ENCODE measurements at regions not wholly inside any gene's neighbourhood (a gene's known extent, or its start where the extent isn't known, plus 50 kb on each side); places are given as distances from the start of the nearest gene placed in this dataset.

GRCh38 chr6:165716886-165717285 lies 53.8 kb upstream of the PDE10A start:
- H3K36me3 ChIP-seq, result no peaks in the 10 kb centered on the region
- intact Hi-C loops (cut with DNase I), result no loop called here
- WGBS, result 74% methylated on average over 4 of the region's 4 CpGs

GRCh38 chr6:165715428-165715827 lies 52.4 kb upstream of the PDE10A start:
- Histone ChIP-seq H3K4me1 (replicated peaks) (no peaks in the 10 kb centered on the region), H3K27me3 (replicated peaks; ENCODE audit: insufficient read depth) (no peaks in the 10 kb centered on the region), H3K9me3 (no peaks in the 10 kb centered on the region), H3K27ac (no peak overlapping the region), H3K36me3 (no peaks in the 10 kb centered on the region), H3K4me3 (no peak overlapping the region)
- DNase-seq (ENCODE audit: low spot score), result no peak
- TF ChIP-seq POLR2AphosphoS5 (IDR thresholded peaks at IDR 0.05) (no peak), CTCF (IDR thresholded peaks at IDR 0.05) (no peak), POLR2A (IDR thresholded peaks at IDR 0.05) (no peak)
- WGBS, result 93% methylated on average over 11 of the region's 11 CpGs
- intact Hi-C loops (cut with DNase I), result no loop called here

More at GRCh38 chr6:165716886-165717285, 53.8 kb upstream of the PDE10A start:
- TF ChIP-seq POLR2AphosphoS5 (IDR thresholded peaks at IDR 0.05) (no peak), CTCF (IDR thresholded peaks at IDR 0.05) (no peak), POLR2A (IDR thresholded peaks at IDR 0.05) (no peak)
- H3K4me3 ChIP-seq, result no peak overlapping the region
- no peaks in the 10 kb centered on the region for H3K9me3 ChIP-seq
- no peak overlapping the region for H3K27ac ChIP-seq
- H3K27me3 ChIP-seq (replicated peaks; ENCODE audit: insufficient read depth), result no peaks in the 10 kb centered on the region
- DNase-seq (ENCODE audit: low spot score), result no peak
- no peaks in the 10 kb centered on the region for H3K4me1 ChIP-seq (replicated peaks)

GRCh38 chr6:165714907-165715306 lies 51.9 kb upstream of the PDE10A start:
- Histone ChIP-seq H3K4me1 (replicated peaks) (no peaks in the 10 kb centered on the region), H3K27me3 (replicated peaks; ENCODE audit: insufficient read depth) (no peaks in the 10 kb centered on the region), H3K36me3 (no peaks in the 10 kb centered on the region), H3K9me3 (no peaks in the 10 kb centered on the region), H3K27ac (no peak overlapping the region), H3K4me3 (no peak overlapping the region)
- TF ChIP-seq CTCF (IDR thresholded peaks at IDR 0.05) (no peak), POLR2A (IDR thresholded peaks at IDR 0.05) (no peak), POLR2AphosphoS5 (IDR thresholded peaks at IDR 0.05) (no peak)
- intact Hi-C loops (cut with DNase I), result no loop called here
- DNase-seq (ENCODE audit: low spot score), result no peak
- 92% methylated on average over 18 of the region's 18 CpGs for WGBS

GRCh38 chr6:165713845-165714466 lies 50.9 kb upstream of the PDE10A start:
- TF ChIP-seq POLR2AphosphoS5 (IDR thresholded peaks at IDR 0.05), result no peak
- no peak for TF ChIP-seq POLR2A (IDR thresholded peaks at IDR 0.05)
- TF ChIP-seq CTCF (IDR thresholded peaks at IDR 0.05), result no peak
- Histone ChIP-seq H3K36me3 (no peaks in the 10 kb centered on the region), H3K27me3 (replicated peaks; ENCODE audit: insufficient read depth) (no peaks in the 10 kb centered on the region), H3K27ac (no peak overlapping the region), H3K9me3 (no peaks in the 10 kb centered on the region), H3K4me1 (replicated peaks) (no peaks in the 10 kb centered on the region), H3K4me3 (no peak overlapping the region)
- DNase-seq (ENCODE audit: low spot score), result no peak
- intact Hi-C loops (cut with DNase I), result no loop called here
- 85% methylated on average over 12 of the region's 12 CpGs for WGBS

Small RNA genes lying in the stretch of these regions (small RNA-seq; reads per million reads assigned to genes)
- 0 reads per million in 2 donors for gene RNU6-730P

Measured in prostate gland (tissue), 2 donors.